H9 (cell line): ENCODE measurements at regions not wholly inside any gene's neighbourhood (a gene's known extent, or its start where the extent isn't known, plus 50 kb on each side); places are given as distances from the start of the nearest gene placed in this dataset.

ENCODE experiments used
- DNase-seq: peaks from one replicate; pipeline ENCODE4 v3.0.0-alpha.2; 2017
- H2AFZ ChIP-seq: one replicate; pipeline ENCODE4 v1.6.1; 2013; ENCODE audit warnings: mild to moderate bottlenecking, low read length, control low read depth, moderate library complexity
- H2AK5ac ChIP-seq: 2 replicates; pipeline ENCODE4 v1.6.1; 2013; ENCODE audit warnings: low read length, control low read depth, mixed read lengths; ENCODE audit not compliant: insufficient read length
- H2BK120ac ChIP-seq: one replicate; pipeline ENCODE4 v1.6.1; 2013; ENCODE audit warnings: low read depth, mild to moderate bottlenecking, low read length, control low read depth, inconsistent platforms; ENCODE audit not compliant: poor library complexity, severe bottlenecking
- H2BK12ac ChIP-seq: 2 replicates; pipeline ENCODE4 v1.6.1; 2013; ENCODE audit warnings: low read length, control low read depth, mixed read lengths, low read depth; ENCODE audit not compliant: insufficient read length
- H2BK15ac ChIP-seq: 2 replicates; pipeline ENCODE4 v1.6.1; 2013; ENCODE audit warnings: low read depth, low read length, control low read depth
- H2BK20ac ChIP-seq: one replicate; pipeline ENCODE4 v1.6.1; 2013; ENCODE audit warnings: low read depth, mild to moderate bottlenecking, low read length, control low read depth, inconsistent platforms; ENCODE audit not compliant: poor library complexity, severe bottlenecking
- H2BK5ac ChIP-seq: 2 replicates; pipeline ENCODE4 v1.6.1; 2013; ENCODE audit warnings: low read length, control low read depth, mixed read lengths; ENCODE audit not compliant: insufficient read length
- H3K14ac ChIP-seq: 2 replicates; pipeline ENCODE4 v1.6.1; 2013; ENCODE audit warnings: low read length, control low read depth; ENCODE audit not compliant: insufficient read depth
- H3K18ac ChIP-seq: 2 replicates; pipeline ENCODE4 v1.6.1; 2013; ENCODE audit warnings: low read depth, mild to moderate bottlenecking, mixed read lengths, low read length, control low read depth; ENCODE audit not compliant: insufficient read length
- H3K23ac ChIP-seq: 2 replicates; pipeline ENCODE4 v1.6.1; 2013; ENCODE audit warnings: low read length, control low read depth, mixed read lengths, low read depth; ENCODE audit not compliant: insufficient read length
- H3K23me2 ChIP-seq: 2 replicates; pipeline ENCODE4 v1.6.1; 2013; ENCODE audit warnings: low read depth, mild to moderate bottlenecking, mixed read lengths, low read length, control low read depth; ENCODE audit not compliant: insufficient read length, poor library complexity, severe bottlenecking
- H3K27ac ChIP-seq: 2 replicates; pipeline ENCODE4 v1.5.1; 2013; ENCODE audit warnings: low read length, control low read depth, mixed read lengths, low read depth; ENCODE audit not compliant: insufficient read length
- H3K27me3 ChIP-seq: 2 replicates; pipeline ENCODE4 v1.6.1; 2013; ENCODE audit warnings: low read length, control low read depth, inconsistent platforms; ENCODE audit not compliant: insufficient read depth
- H3K4ac ChIP-seq: 2 replicates; pipeline ENCODE4 v1.6.1; 2013; ENCODE audit warnings: low read depth, mild to moderate bottlenecking, control low read depth, inconsistent platforms, low read length, moderate library complexity
- H3K4me1 ChIP-seq: 2 replicates; pipeline ENCODE4 v1.6.1; 2013; ENCODE audit warnings: low read length, control low read depth, inconsistent platforms; ENCODE audit not compliant: insufficient read depth
- H3K4me2 ChIP-seq: 2 replicates; pipeline ENCODE4 v1.6.1; 2013; ENCODE audit warnings: low read length, control low read depth, mixed read lengths; ENCODE audit not compliant: insufficient read length, insufficient read depth
- H3K56ac ChIP-seq: 2 replicates; pipeline ENCODE4 v1.6.1; 2013; ENCODE audit warnings: low read depth, mild to moderate bottlenecking, mixed read lengths, low read length, control low read depth; ENCODE audit not compliant: insufficient read length
- H3K79me1 ChIP-seq: 2 replicates; pipeline ENCODE4 v1.6.1; 2013; ENCODE audit warnings: low read depth, mild to moderate bottlenecking, moderate library complexity, low read length, control low read depth, inconsistent platforms; ENCODE audit not compliant: insufficient read depth, poor library complexity, severe bottlenecking
- H3K79me2 ChIP-seq: 2 replicates; pipeline ENCODE4 v1.6.1; 2013; ENCODE audit warnings: low read length, control low read depth, inconsistent platforms; ENCODE audit not compliant: insufficient read depth
- H3K9ac ChIP-seq: 2 replicates; pipeline ENCODE4 v1.6.1; 2013; ENCODE audit warnings: low read length, control low read depth, mixed read lengths; ENCODE audit not compliant: insufficient read length; ENCODE audit errors: extremely low read depth
- H3K9me3 ChIP-seq: one replicate; pipeline ENCODE4 v1.6.1; 2013; ENCODE audit warnings: low read depth, low read length, inconsistent platforms; ENCODE audit not compliant: control insufficient read depth
- H3T11ph ChIP-seq: one replicate; pipeline ENCODE4 v1.6.1; 2013; ENCODE audit warnings: mild to moderate bottlenecking, low read length, control low read depth, inconsistent platforms
- H4K20me1 ChIP-seq: one replicate; pipeline ENCODE4 v1.6.1; 2013; ENCODE audit not compliant: control insufficient read depth, insufficient read length, insufficient read depth
- H4K5ac ChIP-seq: 2 replicates; pipeline ENCODE4 v1.6.1; 2013; ENCODE audit warnings: low read depth, mild to moderate bottlenecking, mixed read lengths, low read length, control low read depth; ENCODE audit not compliant: insufficient read length
- H4K8ac ChIP-seq: replicated peaks from 2 replicates; pipeline ENCODE4 v1.6.1; 2013; ENCODE audit warnings: low read length, control low read depth, mixed read lengths, low read depth; ENCODE audit not compliant: insufficient read length
- H4K91ac ChIP-seq: 2 replicates; pipeline ENCODE4 v1.6.1; 2013; ENCODE audit warnings: low read depth, mild to moderate bottlenecking, moderate library complexity, mixed read lengths, low read length, control low read depth; ENCODE audit not compliant: insufficient read length
- H3K27ac Mint-ChIP-seq, 3 experiments: 2 replicates in 2 of 3; 3 replicates in 1 of 3; pipeline ENCODE4 v1.8.0; 2020 to 2021; ENCODE audit warnings: mixed read lengths in 3 of 3, mild to moderate bottlenecking in 1 of 3, moderate library complexity in 1 of 3
- H3K27me3 Mint-ChIP-seq: 2 replicates; pipeline ENCODE4 v1.8.0; 2021; ENCODE audit warnings: low read depth, mild to moderate bottlenecking, moderate library complexity, mixed read lengths
- H3K36me3 Mint-ChIP-seq, 3 experiments: 2 replicates in 2 of 3; 3 replicates in 1 of 3; pipeline ENCODE4 v1.8.0; 2020 to 2021; ENCODE audit warnings: low read depth in 3 of 3, mixed read lengths in 3 of 3; ENCODE audit not compliant: insufficient read depth in 1 of 3
- H3K4me1 Mint-ChIP-seq, 2 experiments: 2 replicates each; pipeline ENCODE4 v1.8.0; 2020; ENCODE audit warnings: mixed read lengths in 2 of 2
- H3K4me3 Mint-ChIP-seq, 2 experiments: 2 replicates in 1 of 2; 3 replicates in 1 of 2; pipeline ENCODE4 v1.8.0; 2020 to 2021; ENCODE audit warnings: mild to moderate bottlenecking in 2 of 2, mixed read lengths in 2 of 2, moderate library complexity in 1 of 2
- H3K9me3 Mint-ChIP-seq, 2 experiments: 2 replicates in 1 of 2; 3 replicates in 1 of 2; pipeline ENCODE4 v1.8.0; 2020; ENCODE audit warnings: mild to moderate bottlenecking in 2 of 2, mixed read lengths in 2 of 2, moderate library complexity in 1 of 2
- CTCF ChIP-seq: fragments of 200-600 bp; sonication (generic); conservative IDR thresholded peaks from 3 replicates; pipeline ENCODE4 v1.8.0; 2021; ENCODE audit warnings: antibody characterized with exemption, mild to moderate bottlenecking
- WGBS: extraction: QIAGEN DNeasy Blood & Tissue Kit; methylation state at CpG from one replicate; pipeline ENCODE4 v1.1.7; 2013; ENCODE audit warnings: missing lambda C conversion rate, low lambda C conversion rate, mixed read lengths; ENCODE audit not compliant: insufficient read length; ENCODE audit errors: extremely low coverage; 5-methylcytosine and 5-hydroxymethylcytosine counted together

- Histone ChIP-seq H2BK5ac (no peak overlapping the region), H3K79me2 (no peaks in the 10 kb centered on the region), H3K79me1 (no peaks in the 10 kb centered on the region), H2BK15ac (no peak overlapping the region), H3K23me2 (no peaks in the 10 kb centered on the region), H3K4me1 (no peaks in the 10 kb centered on the region), H3T11ph (no peak overlapping the region), H3K4me2 (no peak overlapping the region), H3K4ac (no peak overlapping the region), H2BK12ac (no peak overlapping the region), H4K91ac (no peak overlapping the region), H2AK5ac (no peak overlapping the region), H3K27me3 (no peaks in the 10 kb centered on the region), H3K18ac (no peak overlapping the region), H3K9me3 (peaks cover 6% of the 10 kb centered on the region), H4K8ac (no peak overlapping the region), H3K56ac (no peak overlapping the region), H3K9ac (no peak overlapping the region), H3K14ac (no peak overlapping the region), H4K20me1 (no peaks in the 10 kb centered on the region), H3K27ac (no peak overlapping the region), H2AFZ (no peak overlapping the region), H2BK20ac (no peak overlapping the region), H2BK120ac (no peak overlapping the region), H4K5ac (no peak overlapping the region), H3K23ac (no peak overlapping the region)
- H3K27me3 Mint-ChIP-seq = peaks cover 6% of the 10 kb centered on the region
- H3K4me3 Mint-ChIP-seq = no peak overlapping the region
- peaks cover 43 to 44% of the 10 kb centered on the region in 2 experiments for H3K9me3 Mint-ChIP-seq
- no peak for TF ChIP-seq CTCF
- DNase-seq = no peak
- H3K4me1 Mint-ChIP-seq = no peaks in the 10 kb centered on the region
- no CpG with 5 or more reads among the region's 4 CpGs for WGBS
- peaks cover 4 to 22% (median 4%) of the 10 kb centered on the region in 3 experiments; a peak in 5 of 7 replicates for H3K36me3 Mint-ChIP-seq
- H3K27ac Mint-ChIP-seq = no peak overlapping the region
Observed at GRCh38 chr2:217138284-217138683, 278.4 kb upstream of the TNP1 start.
